Naive thymus-derived CD4-positive, alpha-beta T cell (primary cell): ENCODE measurements at regions not wholly inside any gene's neighbourhood (a gene's known extent, or its start where the extent isn't known, plus 50 kb on each side); places are given as distances from the start of the nearest gene placed in this dataset.

ENCODE experiments used
- ATAC-seq: fragments of 150-1000 bp; cut with Tn5 transposase; 2 replicates; pipeline ENCODE4 v1.10.0; 2021; ENCODE audit warnings: mild to moderate bottlenecking, moderate library complexity
- CTCF ChIA-PET: fragments of 350-600 bp; sonication (Branson Sonifier 250); formaldehyde crosslinking; loops from one replicate; lab custom pipeline; 2021; ENCODE audit warnings: antibody characterized with exemption; lab: Charles Lee
- POLR2A ChIA-PET: fragments of 350-600 bp; sonication (Branson Sonifier 250); formaldehyde crosslinking; loops from one replicate; lab custom pipeline; 2021; ENCODE audit warnings: antibody characterized with exemption, inconsistent platforms; lab: Charles Lee
- DNase-seq, 9 donors: peaks; one replicate each; pipeline versions ENCODE4 v3.0.0 to v3.0.0-alpha.2; 2020 to 2022; ENCODE audit warnings: mixed read lengths in 1 of 9
- H3K27ac ChIP-seq: one replicate; pipeline ENCODE4 v1.7.0; 2013; ENCODE audit warnings: mild to moderate bottlenecking, low read depth, low read length, moderate library complexity
- H3K27me3 ChIP-seq, 2 donors: one replicate each; pipeline ENCODE4 v1.7.0; 2013; ENCODE audit warnings: low read length in 2 of 2, mild to moderate bottlenecking in 2 of 2, moderate library complexity in 2 of 2; ENCODE audit not compliant: control insufficient read depth in 2 of 2, insufficient read depth in 2 of 2
- H3K36me3 ChIP-seq, 3 experiments: 1 replicate in 2 of 3; 2 replicates in 1 of 3; pipeline ENCODE4 v1.7.0; 2013; ENCODE audit warnings: low read length in 3 of 3, mild to moderate bottlenecking in 3 of 3, moderate library complexity in 1 of 3; ENCODE audit not compliant: insufficient read depth in 3 of 3, control insufficient read depth in 2 of 3
- H3K4me1 ChIP-seq, 2 donors: one replicate each; pipeline ENCODE4 v1.7.0; 2013; ENCODE audit warnings: low read length in 2 of 2, mild to moderate bottlenecking in 2 of 2, moderate library complexity in 1 of 2; ENCODE audit not compliant: control insufficient read depth in 2 of 2, insufficient read depth in 2 of 2
- H3K4me3 ChIP-seq: 2 replicates; pipeline ENCODE4 v1.7.0; 2013; ENCODE audit warnings: mild to moderate bottlenecking, low read length
- H3K9me3 ChIP-seq, 3 experiments: 1 replicate in 2 of 3; 2 replicates in 1 of 3; pipeline ENCODE4 v1.7.0; 2013; ENCODE audit warnings: low read length in 3 of 3; ENCODE audit not compliant: control insufficient read depth in 2 of 3
- H3K27ac Mint-ChIP-seq, 9 donors: one replicate each; pipeline ENCODE4 v1.8.0; 2020 to 2022; ENCODE audit warnings: mixed read lengths in 9 of 9, mild to moderate bottlenecking in 8 of 9, moderate library complexity in 5 of 9, inconsistent platforms in 2 of 9
- H3K27me3 Mint-ChIP-seq, 5 donors: one replicate each; pipeline ENCODE4 v1.8.0; 2021 to 2022; ENCODE audit warnings: mixed read lengths in 5 of 5, mild to moderate bottlenecking in 1 of 5
- H3K36me3 Mint-ChIP-seq, 5 donors: one replicate each; pipeline ENCODE4 v1.8.0; 2020 to 2022; ENCODE audit warnings: mixed read lengths in 5 of 5, mild to moderate bottlenecking in 3 of 5, inconsistent platforms in 1 of 5
- H3K4me1 Mint-ChIP-seq, 7 donors: one replicate each; pipeline ENCODE4 v1.8.0; 2020 to 2022; ENCODE audit warnings: mixed read lengths in 7 of 7, mild to moderate bottlenecking in 3 of 7, inconsistent platforms in 1 of 7
- H3K4me3 Mint-ChIP-seq, 10 donors: one replicate each; pipeline ENCODE4 v1.8.0; 2020 to 2022; ENCODE audit warnings: mild to moderate bottlenecking in 10 of 10, mixed read lengths in 10 of 10, moderate library complexity in 6 of 10, inconsistent platforms in 2 of 10
- H3K9me3 Mint-ChIP-seq, 11 donors: one replicate each; pipeline ENCODE4 v1.8.0; 2020 to 2022; ENCODE audit warnings: mixed read lengths in 11 of 11, mild to moderate bottlenecking in 4 of 11, inconsistent platforms in 1 of 11, moderate library complexity in 1 of 11
- intact Hi-C, 2 donors: fragments of 100-400 bp; cut with micrococcal nuclease; formaldehyde crosslinking; loops; one replicate each; pipeline ENCODE4 v1.15.1; 2023

GRCh38 chr5:20609126-20609525 lies 621.1 kb upstream of the CDH18 start:
- no peak for ATAC-seq
- Mint-ChIP-seq H3K9me3 (peaks cover 0 to 16% (median 4%) of the 10 kb centered on the region in 11 donors), H3K27me3 (no peaks in the 10 kb centered on the region), H3K4me3 (no peak overlapping the region), H3K27ac (no peak overlapping the region), H3K36me3 (no peaks in the 10 kb centered on the region), H3K4me1 (no peaks in the 10 kb centered on the region)
- intact Hi-C loops: no loop called here
- Histone ChIP-seq H3K36me3 (no peaks in the 10 kb centered on the region), H3K27ac (no peak overlapping the region), H3K4me3 (no peak overlapping the region), H3K4me1 (no peaks in the 10 kb centered on the region), H3K27me3 (no peaks in the 10 kb centered on the region), H3K9me3 (no peaks in the 10 kb centered on the region)
- CTCF ChIA-PET: no interaction called here
- POLR2A ChIA-PET: no interaction called here
- DNase-seq: no peak

DNA sequence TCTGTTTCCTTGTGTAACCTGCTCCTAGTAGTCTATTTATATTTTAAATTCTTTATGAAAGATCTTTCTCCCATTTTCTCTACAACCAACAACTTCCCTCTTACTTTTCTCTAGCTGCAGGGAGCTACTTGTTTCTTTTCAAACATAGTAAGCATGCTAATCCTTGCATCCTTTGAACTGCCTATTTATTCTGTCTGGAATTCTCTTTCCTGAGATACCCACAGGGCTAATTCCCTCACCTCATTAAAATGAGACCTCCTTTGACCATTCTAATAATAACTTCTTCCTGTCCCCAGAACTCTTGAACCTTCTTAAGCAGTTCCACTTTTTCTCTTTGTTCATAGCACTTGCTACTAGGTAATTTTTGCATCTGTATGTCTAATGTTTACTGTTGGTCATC lies 620.6 kb upstream of the CDH18 start:
- Mint-ChIP-seq H3K27ac (no peak overlapping the region), H3K27me3 (no peaks in the 10 kb centered on the region), H3K9me3 (peaks cover 0 to 16% (median 2%) of the 10 kb centered on the region in 11 donors), H3K36me3 (no peaks in the 10 kb centered on the region), H3K4me1 (no peaks in the 10 kb centered on the region), H3K4me3 (no peak overlapping the region)
- intact Hi-C loops: no loop called here
- CTCF ChIA-PET: no interaction called here
- Histone ChIP-seq H3K36me3 (no peaks in the 10 kb centered on the region), H3K27ac (no peak overlapping the region), H3K4me1 (no peaks in the 10 kb centered on the region), H3K9me3 (no peaks in the 10 kb centered on the region), H3K27me3 (no peaks in the 10 kb centered on the region), H3K4me3 (no peak overlapping the region)
- DNase-seq: no peak
- ATAC-seq: no peak
- POLR2A ChIA-PET: no interaction called here

- POLR2A ChIA-PET: no interaction called here
- Mint-ChIP-seq H3K4me1 (no peaks in the 10 kb centered on the region), H3K4me3 (no peak overlapping the region), H3K9me3 (peaks cover 0 to 19% (median 8%) of the 10 kb centered on the region in 11 donors), H3K27me3 (no peaks in the 10 kb centered on the region), H3K27ac (no peak overlapping the region), H3K36me3 (no peaks in the 10 kb centered on the region)
- H3K36me3 ChIP-seq: no peaks in the 10 kb centered on the region
- no peaks in the 10 kb centered on the region for H3K9me3 ChIP-seq
- no peak overlapping the region for H3K4me3 ChIP-seq
- no peak for DNase-seq
- no peaks in the 10 kb centered on the region for H3K27me3 ChIP-seq
- CTCF ChIA-PET: no interaction called here
- intact Hi-C loops: no loop called here
- H3K4me1 ChIP-seq: no peaks in the 10 kb centered on the region
- H3K27ac ChIP-seq: no peak overlapping the region
- ATAC-seq: no peak
Measured at GRCh38 chr5:20605732-20606525, 617.9 kb upstream of the CDH18 start.

GRCh38 chr5:20604992-20605391 lies 617.0 kb upstream of the CDH18 start:
- no peaks in the 10 kb centered on the region for H3K9me3 ChIP-seq
- Mint-ChIP-seq H3K36me3 (no peaks in the 10 kb centered on the region), H3K4me1 (no peaks in the 10 kb centered on the region), H3K4me3 (no peak overlapping the region), H3K9me3 (peaks cover 0 to 19% (median 8%) of the 10 kb centered on the region in 11 donors), H3K27me3 (no peaks in the 10 kb centered on the region), H3K27ac (no peak overlapping the region)
- no peak overlapping the region for H3K4me3 ChIP-seq
- DNase-seq: no peak
- ChIA-PET POLR2A (no interaction called here), CTCF (no interaction called here)
- no peaks in the 10 kb centered on the region for H3K36me3 ChIP-seq
- H3K27me3 ChIP-seq: no peaks in the 10 kb centered on the region
- no peaks in the 10 kb centered on the region for H3K4me1 ChIP-seq
- intact Hi-C loops: no loop called here
- ATAC-seq: no peak
- H3K27ac ChIP-seq: no peak overlapping the region

DNA sequence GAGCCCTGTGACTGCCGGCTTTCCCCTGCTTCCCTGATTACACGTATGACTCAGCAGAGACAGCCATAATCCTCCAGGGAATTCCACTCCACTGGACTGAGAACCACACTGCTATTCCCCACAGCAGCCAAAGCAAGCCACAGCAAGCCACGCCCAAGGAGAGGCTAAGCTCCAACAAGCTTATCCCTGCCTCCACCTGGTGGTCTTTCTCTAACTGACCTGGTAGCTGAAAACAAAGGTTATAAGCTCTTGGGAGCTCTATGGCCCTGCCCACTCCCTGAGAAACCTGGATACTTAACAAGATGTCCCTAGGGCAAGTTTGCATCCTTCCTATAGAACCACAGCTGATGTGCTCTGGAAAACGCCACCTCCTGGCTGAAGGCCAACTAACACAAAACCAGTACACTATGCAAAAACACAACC lies 613.7 kb upstream of the CDH18 start:
- no peak overlapping the region for H3K4me3 Mint-ChIP-seq
- Histone ChIP-seq H3K27me3 (no peaks in the 10 kb centered on the region), H3K27ac (no peak overlapping the region), H3K36me3 (no peaks in the 10 kb centered on the region), H3K9me3 (no peaks in the 10 kb centered on the region), H3K4me1 (no peaks in the 10 kb centered on the region), H3K4me3 (no peak overlapping the region)
- H3K36me3 Mint-ChIP-seq: no peaks in the 10 kb centered on the region
- ATAC-seq: no peak
- no peak for DNase-seq
- H3K27me3 Mint-ChIP-seq: no peaks in the 10 kb centered on the region
- intact Hi-C loops: no loop called here
- peaks cover 2 to 24% (median 11%) of the 10 kb centered on the region in 11 donors for H3K9me3 Mint-ChIP-seq
- ChIA-PET CTCF (no interaction called here), POLR2A (no interaction called here)
- no peak overlapping the region for H3K27ac Mint-ChIP-seq
- no peaks in the 10 kb centered on the region for H3K4me1 Mint-ChIP-seq

DNA sequence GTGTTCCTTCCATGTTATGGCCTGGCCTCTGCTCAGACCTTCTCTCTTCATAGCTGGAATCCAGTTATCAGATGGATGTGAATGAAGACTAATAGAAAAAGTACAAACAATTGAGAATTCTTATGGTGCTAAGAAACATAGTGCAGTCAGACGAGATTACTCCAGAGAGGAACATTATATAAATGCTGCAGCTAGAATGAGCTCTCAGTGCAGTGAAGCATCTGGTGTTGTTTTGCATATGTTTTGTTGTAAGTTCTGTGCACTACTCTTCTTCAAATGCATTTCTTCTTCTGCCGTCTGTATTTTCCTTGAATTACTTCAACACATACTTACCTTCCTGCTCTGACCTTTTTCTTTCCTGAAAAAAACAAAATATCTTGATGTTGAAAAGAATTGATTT lies 602.4 kb upstream of the CDH18 start:
- H3K36me3 Mint-ChIP-seq: no peaks in the 10 kb centered on the region

GRCh38 chr5:20575571-20575970 lies 587.6 kb upstream of the CDH18 start:
- Histone ChIP-seq H3K4me1 (no peaks in the 10 kb centered on the region), H3K27ac (no peak overlapping the region), H3K4me3 (no peak overlapping the region), H3K27me3 (no peaks in the 10 kb centered on the region), H3K36me3 (no peaks in the 10 kb centered on the region), H3K9me3 (no peaks in the 10 kb centered on the region)
- Mint-ChIP-seq H3K27me3 (no peaks in the 10 kb centered on the region), H3K4me1 (no peaks in the 10 kb centered on the region), H3K9me3 (peaks cover 0 to 24% (median 3%) of the 10 kb centered on the region in 11 donors), H3K4me3 (no peak overlapping the region), H3K27ac (no peak overlapping the region), H3K36me3 (no peaks in the 10 kb centered on the region)
- ChIA-PET CTCF (no interaction called here), POLR2A (no interaction called here)
- no peak for DNase-seq
- no peak for ATAC-seq
- intact Hi-C loops: no loop called here

More for the DNA sequence above, 602.4 kb upstream of the CDH18 start:
- H3K4me3 Mint-ChIP-seq: no peak overlapping the region
- no peak overlapping the region for H3K27ac Mint-ChIP-seq
- no peaks in the 10 kb centered on the region for H3K27me3 Mint-ChIP-seq
- ChIA-PET POLR2A (no interaction called here), CTCF (no interaction called here)
- Histone ChIP-seq H3K27ac (no peak overlapping the region), H3K4me3 (no peak overlapping the region), H3K4me1 (no peaks in the 10 kb centered on the region), H3K36me3 (no peaks in the 10 kb centered on the region), H3K9me3 (no peaks in the 10 kb centered on the region), H3K27me3 (no peaks in the 10 kb centered on the region)
- intact Hi-C loops: no loop called here
- DNase-seq: no peak
- H3K9me3 Mint-ChIP-seq: peaks cover 0 to 8% (median 4%) of the 10 kb centered on the region in 11 donors
- no peaks in the 10 kb centered on the region for H3K4me1 Mint-ChIP-seq
- ATAC-seq: no peak
